Prostate gland (tissue), 2 donors: ENCODE measurements at regions not wholly inside any gene's neighbourhood (a gene's known extent, or its start where the extent isn't known, plus 50 kb on each side); places are given as distances from the start of the nearest gene placed in this dataset.

Experiments
- CTCF ChIP-seq, 4 experiments: fragments of 200-600 bp in 2 of 4; fragments of 450-650 bp in 2 of 4; sonication (generic) in 2 of 4; IDR thresholded peaks; 1 replicate in 3 of 4; 2 replicates in 1 of 4; pipeline ENCODE4 v1.5.1; 2016 to 2019; ENCODE audit warnings: antibody characterized with exemption in 4 of 4, mild to moderate bottlenecking in 2 of 4, moderate library complexity in 2 of 4
- POLR2A ChIP-seq: fragments of 450-650 bp; IDR thresholded peaks from one replicate; pipeline ENCODE4 v1.6.1; 2016; ENCODE audit warnings: antibody characterized with exemption, mild to moderate bottlenecking
- POLR2AphosphoS5 ChIP-seq: sonication (generic); formaldehyde crosslinking; IDR thresholded peaks from one replicate; pipeline ENCODE4 v1.6.1; 2017; ENCODE audit warnings: antibody characterized with exemption

GRCh38 chr11:112706863-112707262, 254.4 kb upstream of the NCAM1 start:
- TF ChIP-seq CTCF (IDR thresholded peaks at IDR 0.05), result no peak
- no peak for TF ChIP-seq POLR2A
- no peak for TF ChIP-seq POLR2AphosphoS5
